Ishikawa (cell line): ENCODE measurements at regions not wholly inside any gene's neighbourhood (a gene's known extent, or its start where the extent isn't known, plus 50 kb on each side); places are given as distances from the start of the nearest gene placed in this dataset.

ENCODE experiments used
- CEBPB ChIP-seq: IDR thresholded peaks from 2 replicates; pipeline ENCODE4 v1.6.1; 2012
- CREB1 ChIP-seq: IDR thresholded peaks from 2 replicates; pipeline ENCODE4 v1.6.1; 2012; ENCODE audit warnings: low read depth
- EGR1 ChIP-seq: IDR thresholded peaks from 2 replicates; pipeline ENCODE4 v1.6.1; 2012
- EP300 ChIP-seq: IDR thresholded peaks from 2 replicates; pipeline ENCODE4 v1.6.1; 2012; ENCODE audit warnings: borderline replicate concordance
- FOXM1 ChIP-seq: IDR thresholded peaks from 2 replicates; pipeline ENCODE4 v1.6.1; 2012; ENCODE audit warnings: low read depth, borderline replicate concordance
- NFIC ChIP-seq: IDR thresholded peaks from 2 replicates; pipeline ENCODE4 v1.6.1; 2012
- RAD21 ChIP-seq: IDR thresholded peaks from 2 replicates; pipeline ENCODE4 v1.6.1; 2012; ENCODE audit warnings: low read depth
- TAF1 ChIP-seq: IDR thresholded peaks from 2 replicates; pipeline ENCODE4 v1.6.1; 2012; ENCODE audit warnings: low read depth, mild to moderate bottlenecking
- TCF12 ChIP-seq: IDR thresholded peaks from 2 replicates; pipeline ENCODE4 v1.6.1; 2012; ENCODE audit warnings: low read depth
- TEAD4 ChIP-seq: IDR thresholded peaks from 2 replicates; pipeline ENCODE4 v1.6.1; 2012
- USF1 ChIP-seq: IDR thresholded peaks from 2 replicates; pipeline ENCODE4 v1.6.1; 2012
- YY1 ChIP-seq: IDR thresholded peaks from 2 replicates; pipeline ENCODE4 v1.6.1; 2012; ENCODE audit warnings: low read depth
- ZBTB7A ChIP-seq: IDR thresholded peaks from 2 replicates; pipeline ENCODE4 v1.6.1; 2012; ENCODE audit warnings: low read depth
- TF ChIP-seq, protein P1 (sequence below): IDR thresholded peaks from 2 replicates; pipeline ENCODE4 v1.6.1; 2012
- TF ChIP-seq, protein P2 (sequence below): IDR thresholded peaks from 2 replicates; pipeline ENCODE4 v1.6.1; 2012; ENCODE audit warnings: low read depth, mild to moderate bottlenecking

GRCh38 chr5:113652161-113652560 is 138.7 kb downstream of the YTHDC2 start:
- TF ChIP-seq RAD21 (no peak), TAF1 (no peak), YY1 (no peak), CREB1 (no peak), TCF12 (no peak), EGR1 (no peak), USF1 (no peak), CEBPB (no peak), NFIC (no peak), TEAD4 (no peak), FOXM1 (no peak), EP300 (no peak), ZBTB7A (no peak)
- TF ChIP-seq, protein P1, sequence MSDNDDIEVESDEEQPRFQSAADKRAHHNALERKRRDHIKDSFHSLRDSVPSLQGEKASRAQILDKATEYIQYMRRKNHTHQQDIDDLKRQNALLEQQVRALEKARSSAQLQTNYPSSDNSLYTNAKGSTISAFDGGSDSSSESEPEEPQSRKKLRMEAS: no peak

- TF ChIP-seq, protein P2, sequence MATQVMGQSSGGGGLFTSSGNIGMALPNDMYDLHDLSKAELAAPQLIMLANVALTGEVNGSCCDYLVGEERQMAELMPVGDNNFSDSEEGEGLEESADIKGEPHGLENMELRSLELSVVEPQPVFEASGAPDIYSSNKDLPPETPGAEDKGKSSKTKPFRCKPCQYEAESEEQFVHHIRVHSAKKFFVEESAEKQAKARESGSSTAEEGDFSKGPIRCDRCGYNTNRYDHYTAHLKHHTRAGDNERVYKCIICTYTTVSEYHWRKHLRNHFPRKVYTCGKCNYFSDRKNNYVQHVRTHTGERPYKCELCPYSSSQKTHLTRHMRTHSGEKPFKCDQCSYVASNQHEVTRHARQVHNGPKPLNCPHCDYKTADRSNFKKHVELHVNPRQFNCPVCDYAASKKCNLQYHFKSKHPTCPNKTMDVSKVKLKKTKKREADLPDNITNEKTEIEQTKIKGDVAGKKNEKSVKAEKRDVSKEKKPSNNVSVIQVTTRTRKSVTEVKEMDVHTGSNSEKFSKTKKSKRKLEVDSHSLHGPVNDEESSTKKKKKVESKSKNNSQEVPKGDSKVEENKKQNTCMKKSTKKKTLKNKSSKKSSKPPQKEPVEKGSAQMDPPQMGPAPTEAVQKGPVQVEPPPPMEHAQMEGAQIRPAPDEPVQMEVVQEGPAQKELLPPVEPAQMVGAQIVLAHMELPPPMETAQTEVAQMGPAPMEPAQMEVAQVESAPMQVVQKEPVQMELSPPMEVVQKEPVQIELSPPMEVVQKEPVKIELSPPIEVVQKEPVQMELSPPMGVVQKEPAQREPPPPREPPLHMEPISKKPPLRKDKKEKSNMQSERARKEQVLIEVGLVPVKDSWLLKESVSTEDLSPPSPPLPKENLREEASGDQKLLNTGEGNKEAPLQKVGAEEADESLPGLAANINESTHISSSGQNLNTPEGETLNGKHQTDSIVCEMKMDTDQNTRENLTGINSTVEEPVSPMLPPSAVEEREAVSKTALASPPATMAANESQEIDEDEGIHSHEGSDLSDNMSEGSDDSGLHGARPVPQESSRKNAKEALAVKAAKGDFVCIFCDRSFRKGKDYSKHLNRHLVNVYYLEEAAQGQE: no peak
- TF ChIP-seq TCF12 (no peak), EGR1 (no peak), TAF1 (no peak), TEAD4 (no peak), CEBPB (no peak), ZBTB7A (no peak)
- TF ChIP-seq, protein P1: no peak
Observed at GRCh38 chr5:113654828-113655227, 141.3 kb downstream of the YTHDC2 start.

DNA sequence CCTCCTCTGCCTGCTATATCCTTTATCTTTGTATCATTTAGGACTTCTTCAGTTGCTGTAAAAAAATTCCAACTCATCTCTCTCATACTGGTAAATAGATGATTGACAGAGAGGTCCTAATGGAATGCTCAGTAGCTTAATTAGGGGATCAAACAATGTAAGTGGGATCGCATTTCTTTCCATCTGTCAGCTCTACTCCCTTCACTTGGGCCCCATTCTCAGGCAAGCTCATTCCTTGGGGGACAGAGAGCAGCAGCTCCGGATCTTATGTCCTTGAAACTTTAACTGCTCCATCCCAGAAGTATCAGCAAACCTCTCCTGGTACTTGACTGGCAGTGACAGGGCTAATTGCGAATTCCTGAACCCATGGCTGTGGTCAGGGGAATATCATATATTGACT is 146.7 kb downstream of the YTHDC2 start:
- TF ChIP-seq CREB1 (no peak), EGR1 (no peak), RAD21 (no peak), FOXM1 (no peak), YY1 (no peak), TEAD4 (no peak)
- TF ChIP-seq, protein P2: no peak

DNA sequence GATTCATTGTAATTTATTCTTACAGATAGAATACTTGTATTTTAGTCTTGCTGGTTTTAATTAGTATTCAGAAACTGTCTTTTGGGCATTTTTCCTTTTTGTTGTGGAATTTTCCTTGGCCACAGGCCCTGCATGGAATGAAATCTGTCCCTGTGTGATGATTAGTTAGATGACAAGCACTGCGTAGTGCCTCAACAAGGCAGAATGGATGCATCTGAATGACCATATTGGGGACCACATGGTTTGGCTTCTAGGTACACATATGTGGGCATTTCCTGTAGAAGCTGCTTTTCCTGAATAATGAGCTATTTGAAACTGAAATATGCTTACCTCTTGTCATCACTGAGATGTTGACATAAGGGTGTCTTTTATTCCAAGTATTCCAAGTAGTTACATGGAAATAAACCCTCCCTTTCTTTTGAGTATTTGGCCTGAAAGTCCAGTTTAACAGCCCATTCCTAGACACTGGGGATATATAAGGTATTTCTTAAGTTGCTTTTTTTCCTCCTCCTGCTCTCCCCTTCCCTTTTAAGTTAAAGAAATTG is 147.3 kb downstream of the YTHDC2 start:
- TF ChIP-seq YY1 (no peak), NFIC (no peak), TCF12 (no peak), CREB1 (no peak), ZBTB7A (no peak), USF1 (no peak), CEBPB (no peak), TEAD4 (no peak), EP300 (no peak), FOXM1 (no peak), TAF1 (no peak), RAD21 (no peak), EGR1 (no peak)
- TF ChIP-seq, protein P1: no peak
- TF ChIP-seq, protein P2: no peak
